Caco-2 (cell line): ENCODE measurements at regions not wholly inside any gene's neighbourhood (a gene's known extent, or its start where the extent isn't known, plus 50 kb on each side); places are given as distances from the start of the nearest gene placed in this dataset.

Experiments
- BruUV-seq: library from RNA; stranded (reverse); fragments of 400-500 nt; replicated peaks from 2 replicates; lab custom pipeline; 2021; lab: Mats Ljungman, UMichigan
- CTCF ChIA-PET: fragments of 300-600 bp; sonication (Branson Sonifier 250); formaldehyde crosslinking; loops from one replicate; lab custom pipeline; 2022; ENCODE audit warnings: antibody characterized with exemption; lab: Charles Lee
- POLR2A ChIA-PET: fragments of 300-600 bp; sonication (Branson Sonifier 250); formaldehyde crosslinking; loops from one replicate; lab custom pipeline; 2022; ENCODE audit warnings: antibody characterized with exemption; lab: Charles Lee
- DNase-seq, 2 experiments: peaks; one replicate each; pipeline versions ENCODE4 v3.0.0 to v3.0.0-alpha.2; 2020 to 2022
- H3K27me3 ChIP-seq: replicated peaks from 2 replicates; pipeline ENCODE4 v1.6.0; 2011; ENCODE audit warnings: low read length; ENCODE audit not compliant: control insufficient read depth, insufficient read depth
- H3K36me3 ChIP-seq: 2 replicates; pipeline ENCODE4 v1.5.1; 2011; ENCODE audit warnings: low read length; ENCODE audit not compliant: control insufficient read depth, insufficient read depth
- H3K4me1 ChIP-seq: fragments of 250-450 bp; sonication (Bioruptor Pico); 2 replicates; pipeline ENCODE4 v1.5.1; 2020; ENCODE audit warnings: mild to moderate bottlenecking
- H3K4me3 ChIP-seq: 2 replicates; pipeline ENCODE4 v1.5.1; 2011; ENCODE audit warnings: low read depth, mild to moderate bottlenecking, control low read depth, low read length
- H3K9me3 ChIP-seq: fragments of 250-450 bp; sonication (Bioruptor Pico); 2 replicates; pipeline ENCODE4 v1.5.1; 2020; ENCODE audit warnings: mild to moderate bottlenecking, moderate library complexity
- H3K27ac Mint-ChIP-seq: one replicate; pipeline ENCODE4 v1.8.0; 2022; ENCODE audit warnings: mixed read lengths; ENCODE audit not compliant: unreplicated experiment
- H3K27me3 Mint-ChIP-seq: one replicate; pipeline ENCODE4 v1.8.0; 2022; ENCODE audit warnings: mixed read lengths; ENCODE audit not compliant: insufficient read depth, unreplicated experiment
- H3K36me3 Mint-ChIP-seq: one replicate; pipeline ENCODE4 v1.8.0; 2022; ENCODE audit warnings: mild to moderate bottlenecking, mixed read lengths; ENCODE audit not compliant: insufficient read depth, unreplicated experiment
- H3K4me1 Mint-ChIP-seq: one replicate; pipeline ENCODE4 v1.8.0; 2022; ENCODE audit warnings: low read depth, mixed read lengths; ENCODE audit not compliant: unreplicated experiment
- H3K4me3 Mint-ChIP-seq: one replicate; pipeline ENCODE4 v1.8.0; 2022; ENCODE audit warnings: mild to moderate bottlenecking, moderate library complexity, mixed read lengths; ENCODE audit not compliant: unreplicated experiment
- H3K9me3 Mint-ChIP-seq: one replicate; pipeline ENCODE4 v1.8.0; 2022; ENCODE audit warnings: mixed read lengths; ENCODE audit not compliant: unreplicated experiment
- intact Hi-C: fragments of 100-400 bp; cut with micrococcal nuclease; formaldehyde crosslinking; loops from one replicate; pipeline ENCODE4 v1.10.0; 2022; ENCODE audit not compliant: unreplicated experiment
- TF ChIP-seq, protein P1 (sequence below), 2 experiments: fragments of 200-600 bp in 1 of 2; IDR thresholded peaks; 1 replicate in 1 of 2; 2 replicates in 1 of 2; pipeline versions ENCODE4 v1.5.1 to v1.8.0; 2011 to 2022; ENCODE audit warnings: antibody characterized with exemption in 1 of 2, control low read depth in 1 of 2, inconsistent platforms in 1 of 2, low read depth in 1 of 2, low read length in 1 of 2, mild to moderate bottlenecking in 1 of 2, moderate library complexity in 1 of 2; ENCODE audit not compliant: insufficient read depth in 1 of 2, severe bottlenecking in 1 of 2, unreplicated experiment in 1 of 2

DNA sequence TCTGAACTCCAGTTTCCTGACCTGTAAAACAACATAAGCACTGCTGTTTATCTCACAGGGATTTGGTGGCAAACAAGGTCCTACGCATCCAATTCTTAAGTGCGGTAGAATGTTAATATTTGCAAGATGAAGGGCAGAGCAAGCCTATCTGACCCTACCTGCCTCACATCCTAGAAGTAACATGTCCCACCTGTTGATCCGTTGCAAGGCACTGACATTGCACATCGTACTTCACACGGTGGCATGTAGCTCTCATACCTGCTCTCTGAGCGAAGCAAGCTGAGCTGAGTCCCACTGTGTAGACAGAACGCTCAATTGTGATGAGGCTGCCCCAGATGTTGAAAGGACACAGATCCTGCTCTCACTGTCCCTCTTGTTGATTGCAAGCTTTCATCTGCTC, 154.7 kb upstream of the PDE10A start:
- Histone ChIP-seq H3K4me3 (no peak overlapping the region), H3K4me1 (no peaks in the 10 kb centered on the region), H3K27me3 (no peaks in the 10 kb centered on the region), H3K36me3 (no peaks in the 10 kb centered on the region), H3K9me3 (no peaks in the 10 kb centered on the region)
- intact Hi-C loops: no loop called here
- POLR2A ChIA-PET: no interaction called here
- Mint-ChIP-seq H3K4me3 (no peak overlapping the region), H3K36me3 (no peaks in the 10 kb centered on the region), H3K27me3 (peaks cover 36% of the 10 kb centered on the region), H3K4me1 (no peaks in the 10 kb centered on the region), H3K9me3 (no peaks in the 10 kb centered on the region), H3K27ac (no peak overlapping the region)
- no TSS peak for BruUV-seq
- DNase-seq: no peak
- CTCF ChIA-PET: no interaction called here
- TF ChIP-seq, protein P1, sequence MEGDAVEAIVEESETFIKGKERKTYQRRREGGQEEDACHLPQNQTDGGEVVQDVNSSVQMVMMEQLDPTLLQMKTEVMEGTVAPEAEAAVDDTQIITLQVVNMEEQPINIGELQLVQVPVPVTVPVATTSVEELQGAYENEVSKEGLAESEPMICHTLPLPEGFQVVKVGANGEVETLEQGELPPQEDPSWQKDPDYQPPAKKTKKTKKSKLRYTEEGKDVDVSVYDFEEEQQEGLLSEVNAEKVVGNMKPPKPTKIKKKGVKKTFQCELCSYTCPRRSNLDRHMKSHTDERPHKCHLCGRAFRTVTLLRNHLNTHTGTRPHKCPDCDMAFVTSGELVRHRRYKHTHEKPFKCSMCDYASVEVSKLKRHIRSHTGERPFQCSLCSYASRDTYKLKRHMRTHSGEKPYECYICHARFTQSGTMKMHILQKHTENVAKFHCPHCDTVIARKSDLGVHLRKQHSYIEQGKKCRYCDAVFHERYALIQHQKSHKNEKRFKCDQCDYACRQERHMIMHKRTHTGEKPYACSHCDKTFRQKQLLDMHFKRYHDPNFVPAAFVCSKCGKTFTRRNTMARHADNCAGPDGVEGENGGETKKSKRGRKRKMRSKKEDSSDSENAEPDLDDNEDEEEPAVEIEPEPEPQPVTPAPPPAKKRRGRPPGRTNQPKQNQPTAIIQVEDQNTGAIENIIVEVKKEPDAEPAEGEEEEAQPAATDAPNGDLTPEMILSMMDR (IDR thresholded peaks at IDR 0.05; ENCODE audit: insufficient read depth in 1 of 2, low read depth in 1 of 2, low read length in 1 of 2, severe bottlenecking in 1 of 2, unreplicated experiment in 1 of 2): no peak

DNA sequence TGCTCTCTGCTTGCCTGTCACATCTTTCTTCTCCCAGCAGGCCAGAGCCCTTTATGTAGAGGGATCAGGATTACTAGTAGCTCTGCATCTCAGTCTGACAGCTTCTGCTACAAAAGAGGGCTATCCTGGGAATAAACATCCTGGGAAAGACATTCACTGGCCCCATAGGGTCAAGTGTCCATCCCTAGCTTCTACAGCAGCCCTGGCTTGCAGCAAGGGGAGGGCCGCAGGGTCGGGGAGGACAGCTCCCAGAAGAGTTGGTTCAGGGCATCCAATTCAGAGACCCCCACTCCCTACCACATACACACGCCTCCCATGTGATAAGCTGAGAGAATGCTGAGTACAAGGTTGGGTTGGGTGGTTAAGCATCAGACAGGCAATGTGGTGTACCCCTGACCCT, 154.1 kb upstream of the PDE10A start:
- no peaks in the 10 kb centered on the region for H3K27me3 ChIP-seq
- BruUV-seq: no TSS peak
- intact Hi-C loops: no loop called here
- H3K36me3 ChIP-seq: no peaks in the 10 kb centered on the region
- no peaks in the 10 kb centered on the region for H3K4me1 ChIP-seq
- H3K4me3 ChIP-seq: no peak overlapping the region
- peaks cover 36% of the 10 kb centered on the region for H3K27me3 Mint-ChIP-seq
- no peak for DNase-seq
- CTCF ChIA-PET: no interaction called here
- POLR2A ChIA-PET: no interaction called here
- H3K36me3 Mint-ChIP-seq: no peaks in the 10 kb centered on the region
- no peaks in the 10 kb centered on the region for H3K9me3 ChIP-seq
- H3K27ac Mint-ChIP-seq: no peak overlapping the region
- no peaks in the 10 kb centered on the region for H3K9me3 Mint-ChIP-seq
- no peak overlapping the region for H3K4me3 Mint-ChIP-seq
- TF ChIP-seq, protein P1 (IDR thresholded peaks at IDR 0.05; ENCODE audit: insufficient read depth in 1 of 2, low read depth in 1 of 2, low read length in 1 of 2, severe bottlenecking in 1 of 2, unreplicated experiment in 1 of 2): no peak
- H3K4me1 Mint-ChIP-seq: no peaks in the 10 kb centered on the region

DNA sequence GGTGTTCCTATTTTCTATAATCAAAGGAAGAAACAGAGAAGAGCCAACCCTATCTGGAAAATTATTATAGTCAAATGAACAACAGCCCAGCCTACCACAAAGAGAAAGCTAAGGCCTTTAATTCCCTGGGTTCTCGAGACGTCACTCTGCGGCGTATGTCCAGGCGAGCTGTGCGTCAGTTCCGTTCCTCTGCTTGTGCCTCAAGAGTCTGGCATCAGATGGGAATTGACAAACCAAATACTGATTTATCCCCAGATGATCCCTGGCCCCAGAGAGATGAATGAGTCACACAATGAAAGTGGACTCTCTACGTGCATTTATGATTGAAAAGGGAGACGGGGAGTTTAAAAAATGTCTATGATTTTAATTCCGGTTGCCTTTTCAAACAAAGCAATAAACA, 151.6 kb upstream of the PDE10A start:
- no peak overlapping the region for H3K27ac Mint-ChIP-seq
- no TSS peak for BruUV-seq
- H3K27me3 ChIP-seq: no peaks in the 10 kb centered on the region
- ChIA-PET CTCF (no interaction called here), POLR2A (no interaction called here)
- no peaks in the 10 kb centered on the region for H3K9me3 Mint-ChIP-seq
- H3K36me3 ChIP-seq: no peaks in the 10 kb centered on the region
- no peaks in the 10 kb centered on the region for H3K4me1 ChIP-seq
- no peak overlapping the region for H3K4me3 Mint-ChIP-seq
- no peak for DNase-seq
- H3K4me3 ChIP-seq: no peak overlapping the region
- TF ChIP-seq, protein P1 (IDR thresholded peaks at IDR 0.05; ENCODE audit: insufficient read depth in 1 of 2, low read depth in 1 of 2, low read length in 1 of 2, severe bottlenecking in 1 of 2, unreplicated experiment in 1 of 2): no peak
- H3K9me3 ChIP-seq: no peaks in the 10 kb centered on the region
- H3K27me3 Mint-ChIP-seq: peaks cover 31% of the 10 kb centered on the region
- H3K4me1 Mint-ChIP-seq: no peaks in the 10 kb centered on the region
- no peaks in the 10 kb centered on the region for H3K36me3 Mint-ChIP-seq
- intact Hi-C loops: no loop called here
